ENCODE measurements at regions not wholly inside any gene's neighbourhood (a gene's known extent, or its start where the extent isn't known, plus 50 kb on each side); places are given as distances from the start of the nearest gene placed in this dataset.

- DNase-seq (ENCODE audit: low read depth, low spot score) (no peak), FAIRE-seq (no peak), ATAC-seq (no peak)
- TF ChIP-seq PAX8 (IDR thresholded peaks at IDR 0.05) (no peak), POLR2AphosphoS5 (IDR thresholded peaks at IDR 0.05; ENCODE audit: low read length) (no peak), MAX (IDR thresholded peaks at IDR 0.05; ENCODE audit: low read depth, low read length) (no peak), MLLT1 (IDR thresholded peaks at IDR 0.05) (no peak)
- no peak overlapping the region for H3K9ac ChIP-seq (ENCODE audit: control insufficient read depth, insufficient read depth, low read length)
- ChIA-PET POLR2A (no interaction called here), RAD21 (ENCODE audit: unreplicated experiment) (no interaction called here), SMC1A (ENCODE audit: uncharacterized antibody, unreplicated experiment) (no interaction called here), CTCF (no interaction called here)
- no peak overlapping the region for H3K27ac ChIP-seq (ENCODE audit: control insufficient read depth, insufficient read depth)
- no peaks in the 10 kb centered on the region for H4K20me1 ChIP-seq (ENCODE audit: control insufficient read depth, insufficient read depth)
- H3K27me3 ChIP-seq (replicated peaks in 1 of 2; ENCODE audit: control insufficient read depth in 2 of 2, insufficient read depth in 2 of 2, low read length in 1 of 2), result no peaks in the 10 kb centered on the region; a peak in 1 of 4 replicates
- no peak overlapping the region for H2AFZ ChIP-seq (ENCODE audit: control insufficient read depth, low read depth, low read length)
- H3K4me2 ChIP-seq (ENCODE audit: control insufficient read depth, insufficient read depth), result no peak overlapping the region
- no peak overlapping the region for H3K4me3 ChIP-seq
- intact Hi-C loops (cut with micrococcal nuclease; ENCODE audit: unreplicated experiment), result no loop called here
- no peaks in the 10 kb centered on the region for H3K9me3 ChIP-seq (replicated peaks; ENCODE audit: control insufficient read depth, insufficient read depth, low read length)
- no peaks in the 10 kb centered on the region for H3K79me2 ChIP-seq (ENCODE audit: control insufficient read depth, insufficient read depth, low read length)
- H3K4me1 ChIP-seq (ENCODE audit: control insufficient read depth, insufficient read depth, low read length), result no peaks in the 10 kb centered on the region
- in situ Hi-C loops (cut with MboI), result no loop called here
- H3K36me3 ChIP-seq (ENCODE audit: control insufficient read depth in 2 of 2, insufficient read depth in 2 of 2, low read length in 1 of 2), result no peaks in the 10 kb centered on the region
- 14% methylated on average over 2 of the region's 2 CpGs for WGBS (ENCODE audit: insufficient coverage, insufficient replicate concordance, low lambda C conversion rate, missing lambda C conversion rate)
- no TSS peak for BruUV-seq (replicated peaks)
These were observed 182.7 kb upstream of the PRPS1L1 start for GRCh38 chr7:18210377-18210776.

- BruUV-seq (replicated peaks), result no TSS peak
- Histone ChIP-seq H4K20me1 (ENCODE audit: control insufficient read depth, insufficient read depth) (no peaks in the 10 kb centered on the region), H3K4me3 (no peak overlapping the region), H3K4me2 (ENCODE audit: control insufficient read depth, insufficient read depth) (no peak overlapping the region), H3K27ac (ENCODE audit: control insufficient read depth, insufficient read depth) (no peak overlapping the region), H3K9me3 (replicated peaks; ENCODE audit: control insufficient read depth, insufficient read depth, low read length) (no peaks in the 10 kb centered on the region), H3K36me3 (ENCODE audit: control insufficient read depth in 2 of 2, insufficient read depth in 2 of 2, low read length in 1 of 2) (no peaks in the 10 kb centered on the region), H2AFZ (ENCODE audit: control insufficient read depth, low read depth, low read length) (no peak overlapping the region), H3K27me3 (replicated peaks in 1 of 2; ENCODE audit: control insufficient read depth in 2 of 2, insufficient read depth in 2 of 2, low read length in 1 of 2) (no peaks in the 10 kb centered on the region; a peak in 1 of 4 replicates), H3K9ac (ENCODE audit: control insufficient read depth, insufficient read depth, low read length) (no peak overlapping the region), H3K4me1 (ENCODE audit: control insufficient read depth, insufficient read depth, low read length) (no peaks in the 10 kb centered on the region), H3K79me2 (ENCODE audit: control insufficient read depth, insufficient read depth, low read length) (no peaks in the 10 kb centered on the region)
- ChIA-PET SMC1A (ENCODE audit: uncharacterized antibody, unreplicated experiment) (interaction anchor here (0.7 kb wide), 1 partner anchor 86 kb away, joined by 3 read pairs; no protein-coding TSS in a partner anchor), RAD21 (ENCODE audit: unreplicated experiment) (no interaction called here), POLR2A (no interaction called here), CTCF (interaction anchor here (1.4 kb wide), 1 partner anchor 82 kb away, joined by 3 read pairs; no protein-coding TSS in a partner anchor)
- ATAC-seq, result no peak
- intact Hi-C loops (cut with micrococcal nuclease; ENCODE audit: unreplicated experiment), result no loop called here
- no peak for DNase-seq (ENCODE audit: low read depth, low spot score)
- 35% methylated on average over 3 of the region's 3 CpGs for WGBS (ENCODE audit: insufficient coverage, insufficient replicate concordance, low lambda C conversion rate, missing lambda C conversion rate)
- in situ Hi-C loops (cut with MboI), result no loop called here
- no peak for FAIRE-seq
- TF ChIP-seq SREBF1 (IDR thresholded peaks at IDR 0.05; ENCODE audit: low read length) (no peak), NRF1 (conservative IDR thresholded peaks at IDR 0.05; ENCODE audit: low read depth, low read length) (no peak), TAF1 (IDR thresholded peaks at IDR 0.05; ENCODE audit: borderline replicate concordance, low read depth, low read length) (no peak), PKNOX1 (IDR thresholded peaks at IDR 0.05) (no peak), NR2C1 (IDR thresholded peaks at IDR 0.05) (no peak), EZH2 (IDR thresholded peaks at IDR 0.05; ENCODE audit: borderline replicate concordance, control insufficient read depth, low read depth, low read length) (no peak), PAX5 (IDR thresholded peaks at IDR 0.05; ENCODE audit: borderline replicate concordance, low read depth, low read length) (no peak), NFIC (IDR thresholded peaks at IDR 0.05; ENCODE audit: low read depth, low read length) (no peak), CTCF (IDR thresholded peaks at IDR 0.05 in 2 of 3, conservative IDR thresholded peaks at IDR 0.05 in 1 of 3; ENCODE audit: control insufficient read depth in 2 of 3, extremely low read depth in 1 of 3, insufficient read depth in 1 of 3, low read depth in 3 of 3, low read length in 3 of 3) (no peak), JUND (IDR thresholded peaks at IDR 0.05; ENCODE audit: low read depth, low read length) (no peak), CEBPB (IDR thresholded peaks at IDR 0.05; ENCODE audit: borderline replicate concordance in 1 of 2, low read depth in 2 of 2, low read length in 2 of 2) (no peak)
These were observed 183.1 kb upstream of the PRPS1L1 start for GRCh38 chr7:18210788-18211187.
